CD4-positive, alpha-beta memory T cell (primary cell): ENCODE measurements at regions not wholly inside any gene's neighbourhood (a gene's known extent, or its start where the extent isn't known, plus 50 kb on each side); places are given as distances from the start of the nearest gene placed in this dataset.

Experiments
- CTCF ChIA-PET: fragments of 350-600 bp; sonication (Branson Sonifier 250); formaldehyde crosslinking; loops from one replicate; lab custom pipeline; 2021; ENCODE audit warnings: inconsistent platforms; ENCODE audit not compliant: partially characterized antibody; lab: Charles Lee
- POLR2A ChIA-PET: fragments of 350-600 bp; sonication (Branson Sonifier 250); formaldehyde crosslinking; loops from one replicate; lab custom pipeline; 2021; ENCODE audit not compliant: partially characterized antibody; lab: Charles Lee
- DNase-seq, 5 donors: peaks; one replicate each; pipeline versions ENCODE4 v3.0.0 to v3.0.0-alpha.2; 2020 to 2022; ENCODE audit warnings: mixed read lengths in 1 of 5
- H3K27ac ChIP-seq: one replicate; pipeline ENCODE4 v1.7.0; 2013; ENCODE audit warnings: low read depth, low read length
- H3K27me3 ChIP-seq: 2 replicates; pipeline ENCODE4 v1.7.0; 2013; ENCODE audit warnings: mild to moderate bottlenecking, low read length, moderate library complexity; ENCODE audit not compliant: insufficient read depth
- H3K36me3 ChIP-seq: 2 replicates; pipeline ENCODE4 v1.7.0; 2013; ENCODE audit warnings: mild to moderate bottlenecking, low read length, moderate library complexity; ENCODE audit not compliant: insufficient read depth
- H3K4me1 ChIP-seq: 2 replicates; pipeline ENCODE4 v1.7.0; 2013; ENCODE audit warnings: mild to moderate bottlenecking, low read length, moderate library complexity; ENCODE audit not compliant: insufficient read depth
- H3K4me3 ChIP-seq, 2 donors: one replicate each; pipeline ENCODE4 v1.7.0; 2013; ENCODE audit warnings: low read length in 2 of 2, mild to moderate bottlenecking in 1 of 2
- H3K9me3 ChIP-seq, 2 donors: one replicate each; pipeline ENCODE4 v1.7.0; 2013; ENCODE audit warnings: low read length in 2 of 2, control low read depth in 1 of 2; ENCODE audit not compliant: control insufficient read depth in 1 of 2
- H3K27ac Mint-ChIP-seq, 7 donors: one replicate each; pipeline ENCODE4 v1.8.0; 2020 to 2021; ENCODE audit warnings: mixed read lengths in 7 of 7, mild to moderate bottlenecking in 6 of 7, inconsistent platforms in 3 of 7, moderate library complexity in 3 of 7
- H3K27me3 Mint-ChIP-seq, 2 donors: one replicate each; pipeline ENCODE4 v1.8.0; 2020 to 2021; ENCODE audit warnings: mixed read lengths in 2 of 2
- H3K36me3 Mint-ChIP-seq, 2 donors: one replicate each; pipeline ENCODE4 v1.8.0; 2020 to 2021; ENCODE audit warnings: mixed read lengths in 2 of 2, inconsistent platforms in 1 of 2, mild to moderate bottlenecking in 1 of 2
- H3K4me1 Mint-ChIP-seq, 4 donors: one replicate each; pipeline ENCODE4 v1.8.0; 2020 to 2021; ENCODE audit warnings: mixed read lengths in 4 of 4, mild to moderate bottlenecking in 1 of 4
- H3K4me3 Mint-ChIP-seq, 8 donors: one replicate each; pipeline ENCODE4 v1.8.0; 2020 to 2021; ENCODE audit warnings: mixed read lengths in 8 of 8, mild to moderate bottlenecking in 7 of 8, moderate library complexity in 6 of 8, inconsistent platforms in 3 of 8
- H3K9me3 Mint-ChIP-seq, 8 donors: one replicate each; pipeline ENCODE4 v1.8.0; 2020 to 2021; ENCODE audit warnings: mixed read lengths in 8 of 8, mild to moderate bottlenecking in 5 of 8, inconsistent platforms in 3 of 8, moderate library complexity in 1 of 8
- intact Hi-C: fragments of 100-400 bp; cut with micrococcal nuclease; formaldehyde crosslinking; loops from one replicate; pipeline ENCODE4 v1.15.1; 2023

DNA sequence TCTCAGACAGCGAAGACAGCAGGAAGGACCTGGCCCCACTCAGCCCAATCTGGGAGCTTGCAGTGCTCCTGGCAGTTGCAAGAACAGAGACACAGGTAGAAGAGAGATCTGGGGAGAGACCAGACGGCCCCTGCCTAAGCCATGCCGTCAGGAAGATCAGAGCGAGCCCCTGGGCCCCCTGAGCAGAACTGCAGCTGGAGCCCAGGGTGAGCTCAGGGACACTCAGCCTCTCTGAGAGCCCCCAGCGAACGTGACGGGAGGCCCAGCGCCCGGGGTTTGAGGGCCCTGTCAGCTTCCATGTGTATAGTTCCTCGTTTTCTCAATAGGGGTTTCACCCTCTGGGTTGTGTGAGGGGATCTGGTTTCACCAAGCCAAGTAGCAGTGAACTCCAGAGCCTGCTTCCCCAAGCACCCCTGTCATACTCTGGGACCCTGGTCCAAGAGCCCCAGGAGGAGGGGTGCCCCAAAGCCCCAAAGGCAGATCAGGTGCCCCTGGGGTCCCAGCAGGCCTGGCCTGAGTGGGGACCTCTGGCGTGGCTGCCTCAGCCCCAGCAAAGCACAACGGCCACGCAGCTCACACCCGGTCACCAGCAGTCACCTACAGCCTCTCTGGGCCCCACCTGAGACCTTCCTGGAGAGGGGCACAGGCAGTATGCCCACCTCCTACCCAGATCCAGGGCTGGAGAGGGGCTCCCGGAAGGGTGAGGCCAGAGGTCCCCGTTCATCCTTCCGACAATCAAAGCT is 431.3 kb upstream of the MYT1L start:
- no peaks in the 10 kb centered on the region for H3K9me3 Mint-ChIP-seq
- intact Hi-C loops, result no loop called here
- no peak overlapping the region for H3K4me3 ChIP-seq
- ChIA-PET CTCF (no interaction called here), POLR2A (no interaction called here)
- no peak for DNase-seq
- peaks cover 0 to 2% (median 0%) of the 10 kb centered on the region in 4 donors for H3K4me1 Mint-ChIP-seq
- no peaks in the 10 kb centered on the region for H3K36me3 ChIP-seq
- H3K27me3 Mint-ChIP-seq, result peaks cover 0 to 2% of the 10 kb centered on the region in 2 donors
- H3K27ac Mint-ChIP-seq, result no peak overlapping the region
- no peaks in the 10 kb centered on the region for H3K36me3 Mint-ChIP-seq
- H3K4me1 ChIP-seq, result no peaks in the 10 kb centered on the region
- H3K27me3 ChIP-seq, result no peaks in the 10 kb centered on the region
- H3K4me3 Mint-ChIP-seq, result no peak overlapping the region
- no peak overlapping the region for H3K27ac ChIP-seq
- H3K9me3 ChIP-seq, result no peaks in the 10 kb centered on the region

DNA sequence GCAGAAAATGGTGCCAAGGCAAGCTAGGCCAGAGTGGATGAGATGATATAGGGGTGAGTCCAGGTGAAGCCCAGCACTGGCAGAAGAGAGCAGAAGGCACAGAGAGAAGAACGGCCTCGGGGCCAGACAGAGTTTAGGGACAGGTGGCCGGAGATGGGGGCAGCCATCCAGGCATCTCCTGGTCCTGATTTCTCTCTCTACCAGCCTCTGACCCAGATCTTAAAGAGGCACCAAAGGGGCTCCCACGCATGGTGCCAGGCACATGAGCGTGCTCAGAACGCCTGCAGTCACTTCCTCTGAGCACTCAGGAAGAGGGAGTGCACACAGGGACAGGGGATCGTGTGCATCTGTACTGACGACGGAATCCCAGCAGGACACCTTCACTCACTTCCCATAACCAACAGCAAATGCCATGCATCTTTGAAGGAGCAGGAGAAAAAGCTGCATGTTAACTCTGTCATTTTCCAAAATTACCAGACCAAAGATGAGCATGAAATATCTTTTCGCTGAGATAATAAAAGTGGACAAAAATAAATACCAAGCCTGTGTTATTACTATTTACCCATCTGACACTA is 427.8 kb upstream of the MYT1L start:
- CTCF ChIA-PET, result no interaction called here
- intact Hi-C loops, result no loop called here
- Mint-ChIP-seq H3K9me3 (peaks cover 0 to 10% (median 2%) of the 10 kb centered on the region in 8 donors), H3K4me1 (peaks cover 0 to 2% (median 0%) of the 10 kb centered on the region in 4 donors), H3K4me3 (no peak overlapping the region), H3K27ac (no peak overlapping the region), H3K36me3 (no peaks in the 10 kb centered on the region), H3K27me3 (peaks cover 0 to 2% of the 10 kb centered on the region in 2 donors)
- Histone ChIP-seq H3K27ac (no peak overlapping the region), H3K9me3 (no peaks in the 10 kb centered on the region), H3K4me1 (no peaks in the 10 kb centered on the region), H3K4me3 (no peak overlapping the region), H3K36me3 (no peaks in the 10 kb centered on the region), H3K27me3 (no peaks in the 10 kb centered on the region)
- DNase-seq, result no peak
- POLR2A ChIA-PET, result no interaction called here

DNA sequence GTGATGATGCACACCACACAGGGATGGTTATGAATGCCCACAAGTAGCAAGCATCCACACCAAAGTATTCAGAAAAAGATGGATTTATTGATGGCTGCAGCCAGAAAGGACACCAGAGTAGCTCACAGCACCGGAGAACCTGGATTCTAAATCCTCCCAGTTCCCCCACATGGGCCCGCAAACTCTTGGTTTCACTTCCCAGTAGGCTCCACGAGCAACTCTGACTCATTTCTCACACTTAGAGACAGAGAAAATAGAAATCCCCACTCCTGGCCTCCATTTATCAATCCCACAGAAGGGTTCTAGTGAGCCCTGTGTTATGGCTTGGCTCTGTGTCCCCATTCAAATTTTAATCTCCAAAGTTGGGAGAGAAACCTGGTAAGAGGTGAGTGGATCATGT is 426.7 kb upstream of the MYT1L start:
- H3K9me3 ChIP-seq, result no peaks in the 10 kb centered on the region
- H3K36me3 ChIP-seq, result no peaks in the 10 kb centered on the region
- CTCF ChIA-PET, result no interaction called here
- H3K4me3 ChIP-seq, result no peak overlapping the region
- no peaks in the 10 kb centered on the region for H3K36me3 Mint-ChIP-seq
- no peak for DNase-seq
- POLR2A ChIA-PET, result no interaction called here
- no peak overlapping the region for H3K4me3 Mint-ChIP-seq
- H3K27me3 ChIP-seq, result no peaks in the 10 kb centered on the region
- H3K27ac ChIP-seq, result no peak overlapping the region
- no peak overlapping the region for H3K27ac Mint-ChIP-seq
- no peaks in the 10 kb centered on the region for H3K4me1 ChIP-seq
- peaks cover 0 to 18% (median 7%) of the 10 kb centered on the region in 8 donors for H3K9me3 Mint-ChIP-seq
- intact Hi-C loops, result no loop called here
- peaks cover 0 to 2% (median 0%) of the 10 kb centered on the region in 4 donors for H3K4me1 Mint-ChIP-seq
- peaks cover 0 to 2% of the 10 kb centered on the region in 2 donors for H3K27me3 Mint-ChIP-seq

DNA sequence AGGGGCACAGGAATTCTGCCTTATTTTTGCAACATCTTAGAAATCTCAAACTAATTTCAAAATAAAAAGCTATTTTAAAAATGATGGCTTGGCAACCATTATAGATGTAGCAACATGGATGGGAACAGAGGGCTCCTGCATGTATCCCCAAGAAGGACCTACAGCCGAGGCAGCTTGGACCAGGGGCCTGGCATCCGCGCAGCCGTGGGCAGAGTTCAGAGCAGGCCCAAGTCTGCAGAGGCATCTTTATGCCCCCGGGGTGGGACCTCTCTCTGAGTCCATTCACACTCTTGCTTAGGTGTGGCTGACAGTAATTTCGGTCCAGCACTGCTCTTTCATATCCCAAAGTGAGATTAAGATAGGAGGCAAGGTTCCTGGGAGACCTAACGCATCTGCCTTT is 425.8 kb upstream of the MYT1L start:
- Mint-ChIP-seq H3K4me1 (peaks cover 0 to 2% (median 0%) of the 10 kb centered on the region in 4 donors), H3K27me3 (peaks cover 0 to 2% of the 10 kb centered on the region in 2 donors), H3K27ac (no peak overlapping the region), H3K9me3 (peaks cover 0 to 19% (median 8%) of the 10 kb centered on the region in 8 donors), H3K4me3 (no peak overlapping the region), H3K36me3 (no peaks in the 10 kb centered on the region)
- no peaks in the 10 kb centered on the region for H3K4me1 ChIP-seq
- no peaks in the 10 kb centered on the region for H3K27me3 ChIP-seq
- no peak overlapping the region for H3K4me3 ChIP-seq
- CTCF ChIA-PET, result no interaction called here
- intact Hi-C loops, result no loop called here
- H3K9me3 ChIP-seq, result no peaks in the 10 kb centered on the region
- POLR2A ChIA-PET, result no interaction called here
- no peaks in the 10 kb centered on the region for H3K36me3 ChIP-seq
- DNase-seq, result no peak
- no peak overlapping the region for H3K27ac ChIP-seq

DNA sequence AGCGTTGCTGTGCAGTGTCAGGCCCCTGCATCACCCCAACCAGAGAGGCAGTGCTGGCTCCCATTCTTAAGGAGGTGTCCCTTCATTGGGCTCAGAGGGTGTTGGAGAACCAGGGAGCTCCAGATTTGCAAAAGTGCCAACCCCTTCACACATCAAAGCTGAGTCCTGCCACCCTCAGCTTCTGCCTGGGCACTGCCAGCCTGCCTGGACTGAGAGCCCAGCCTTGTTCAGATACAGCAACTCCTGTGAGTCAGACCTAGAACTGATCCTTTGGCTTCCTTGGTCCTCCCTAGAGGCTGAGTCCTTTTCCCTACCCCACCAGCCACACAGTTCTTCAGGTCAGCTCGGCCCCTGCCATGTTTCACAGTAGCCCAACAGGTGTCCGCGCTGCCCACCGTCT is 424.9 kb upstream of the MYT1L start:
- Mint-ChIP-seq H3K27ac (no peak overlapping the region), H3K4me3 (no peak overlapping the region), H3K27me3 (peaks cover 0 to 2% of the 10 kb centered on the region in 2 donors), H3K9me3 (peaks cover 0 to 19% (median 8%) of the 10 kb centered on the region in 8 donors), H3K4me1 (peaks cover 0 to 2% (median 0%) of the 10 kb centered on the region in 4 donors), H3K36me3 (no peaks in the 10 kb centered on the region)
- H3K27ac ChIP-seq, result no peak overlapping the region
- CTCF ChIA-PET, result no interaction called here
- H3K9me3 ChIP-seq, result no peaks in the 10 kb centered on the region
- H3K4me1 ChIP-seq, result no peaks in the 10 kb centered on the region
- H3K4me3 ChIP-seq, result no peak overlapping the region
- intact Hi-C loops, result no loop called here
- POLR2A ChIA-PET, result no interaction called here
- no peaks in the 10 kb centered on the region for H3K36me3 ChIP-seq
- no peaks in the 10 kb centered on the region for H3K27me3 ChIP-seq
- no peak for DNase-seq

DNA sequence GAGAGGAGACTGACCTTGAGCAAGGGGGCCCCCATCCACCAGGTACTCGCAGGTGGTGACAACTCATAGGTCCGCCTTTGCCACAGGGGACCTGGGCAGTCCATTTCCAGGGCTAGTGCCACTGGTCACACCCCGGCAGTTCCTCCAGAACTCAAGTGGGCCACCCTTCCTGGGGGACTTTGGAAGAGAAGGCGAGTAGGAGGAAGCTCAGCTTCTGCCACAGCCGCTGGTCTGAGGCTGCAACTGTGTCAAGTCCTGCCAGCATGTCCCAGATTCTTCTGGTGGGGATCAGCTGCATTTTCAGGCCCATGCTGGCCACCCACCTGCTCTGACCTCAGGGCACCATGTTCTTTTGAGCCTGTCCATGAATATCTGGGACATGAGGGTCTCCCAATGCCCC is 423.9 kb upstream of the MYT1L start:
- Mint-ChIP-seq H3K4me1 (peaks cover 0 to 2% (median 0%) of the 10 kb centered on the region in 4 donors), H3K27me3 (peaks cover 0 to 2% of the 10 kb centered on the region in 2 donors), H3K36me3 (no peaks in the 10 kb centered on the region), H3K27ac (no peak overlapping the region), H3K9me3 (peaks cover 0 to 19% (median 8%) of the 10 kb centered on the region in 8 donors), H3K4me3 (no peak overlapping the region)
- no peak overlapping the region for H3K27ac ChIP-seq
- DNase-seq, result no peak
- intact Hi-C loops, result no loop called here
- H3K36me3 ChIP-seq, result no peaks in the 10 kb centered on the region
- no peaks in the 10 kb centered on the region for H3K27me3 ChIP-seq
- H3K9me3 ChIP-seq, result no peaks in the 10 kb centered on the region
- no peak overlapping the region for H3K4me3 ChIP-seq
- H3K4me1 ChIP-seq, result no peaks in the 10 kb centered on the region
- ChIA-PET POLR2A (no interaction called here), CTCF (no interaction called here)

DNA sequence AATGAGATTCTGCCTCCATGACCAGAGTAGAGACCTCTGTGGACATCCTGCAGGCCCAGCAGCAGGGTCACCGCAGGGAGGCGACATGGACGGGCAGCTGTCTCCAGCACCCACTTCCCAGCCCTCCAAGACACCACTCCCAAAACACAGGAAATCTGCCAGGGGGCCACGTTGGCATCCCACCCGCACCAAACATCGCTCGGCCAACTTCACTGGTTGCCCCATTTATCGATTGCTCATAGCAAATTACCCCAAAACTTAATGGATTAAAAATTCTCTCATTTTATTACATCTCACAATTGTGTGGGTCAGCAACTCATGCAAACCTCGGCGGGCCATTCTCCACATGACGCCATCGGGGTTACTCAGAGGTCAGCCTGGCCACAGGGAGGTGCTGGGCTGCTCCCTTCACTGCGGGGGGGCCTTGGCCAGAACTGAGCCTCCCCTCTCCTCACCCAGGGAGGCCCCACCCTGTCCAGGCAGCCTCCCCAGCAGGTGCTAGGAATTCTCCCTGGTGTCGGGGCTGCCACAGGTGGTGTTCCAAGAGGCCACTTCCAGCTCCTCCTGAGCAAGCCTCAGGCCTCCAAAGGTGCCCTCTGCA is 420.7 kb upstream of the MYT1L start:
- Mint-ChIP-seq H3K27me3 (peaks cover 0 to 3% of the 10 kb centered on the region in 2 donors), H3K27ac (no peak overlapping the region), H3K9me3 (peaks cover 0 to 19% (median 8%) of the 10 kb centered on the region in 8 donors), H3K4me3 (no peak overlapping the region), H3K4me1 (no peaks in the 10 kb centered on the region), H3K36me3 (no peaks in the 10 kb centered on the region)
- H3K27ac ChIP-seq, result no peak overlapping the region
- H3K36me3 ChIP-seq, result no peaks in the 10 kb centered on the region
- H3K9me3 ChIP-seq, result no peaks in the 10 kb centered on the region
- ChIA-PET CTCF (no interaction called here), POLR2A (no interaction called here)
- no peaks in the 10 kb centered on the region for H3K27me3 ChIP-seq
- no peak for DNase-seq
- no peak overlapping the region for H3K4me3 ChIP-seq
- intact Hi-C loops, result no loop called here
- H3K4me1 ChIP-seq, result no peaks in the 10 kb centered on the region
